Prostate gland (tissue), 2 donors: ENCODE measurements at regions not wholly inside any gene's neighbourhood (a gene's known extent, or its start where the extent isn't known, plus 50 kb on each side); places are given as distances from the start of the nearest gene placed in this dataset.

Experiments used
- DNase-seq: peaks from one replicate; pipeline ENCODE4 v3.0.0-alpha.2; 2019; ENCODE audit warnings: low spot score
- H3K27ac ChIP-seq, 2 donors: fragments of 200-600 bp; sonication (generic); 2 replicates each; pipeline ENCODE4 v1.5.1; 2017 to 2019
- H3K27me3 ChIP-seq: fragments of 200-600 bp; sonication (generic); replicated peaks from 2 replicates; pipeline ENCODE4 v1.5.1; 2019; ENCODE audit not compliant: insufficient read depth
- H3K36me3 ChIP-seq, 2 donors: fragments of 200-600 bp; sonication (generic); 1 replicate in 1 of 2; 2 replicates in 1 of 2; pipeline versions ENCODE4 v1.5.1 to v1.8.1; 2017 to 2019
- H3K4me1 ChIP-seq: fragments of 200-600 bp; sonication (generic); replicated peaks from 2 replicates; pipeline ENCODE4 v1.5.1; 2019
- H3K4me3 ChIP-seq, 2 donors: fragments of 200-600 bp; sonication (generic); 2 replicates each; pipeline ENCODE4 v1.5.1; 2017 to 2019
- H3K9me3 ChIP-seq: fragments of 200-600 bp; sonication (generic); 2 replicates; pipeline ENCODE4 v1.5.1; 2017
- CTCF ChIP-seq, 4 experiments: fragments of 200-600 bp in 2 of 4; fragments of 450-650 bp in 2 of 4; sonication (generic) in 2 of 4; IDR thresholded peaks; 1 replicate in 3 of 4; 2 replicates in 1 of 4; pipeline ENCODE4 v1.5.1; 2016 to 2019; ENCODE audit warnings: antibody characterized with exemption in 4 of 4, mild to moderate bottlenecking in 2 of 4, moderate library complexity in 2 of 4
- POLR2A ChIP-seq: fragments of 450-650 bp; IDR thresholded peaks from one replicate; pipeline ENCODE4 v1.6.1; 2016; ENCODE audit warnings: antibody characterized with exemption, mild to moderate bottlenecking
- POLR2AphosphoS5 ChIP-seq: sonication (generic); formaldehyde crosslinking; IDR thresholded peaks from one replicate; pipeline ENCODE4 v1.6.1; 2017; ENCODE audit warnings: antibody characterized with exemption
- WGBS: methylation state at CpG from one replicate; pipeline ENCODE4 v1.1.5; 2018; 5-methylcytosine and 5-hydroxymethylcytosine counted together
- intact Hi-C: fragments of 100-400 bp; cut with DNase I; formaldehyde crosslinking; loops from one replicate; pipeline ENCODE4 v1.14.2; 2022

GRCh38 chr4:96681218-96681617 is 841.3 kb downstream of the PDHA2 start:
- no peaks in the 10 kb centered on the region for H3K27me3 ChIP-seq
- TF ChIP-seq POLR2A: no peak
- TF ChIP-seq POLR2AphosphoS5: no peak
- no peak for TF ChIP-seq CTCF (IDR thresholded peaks at IDR 0.05)
- no peak for DNase-seq
- H3K36me3 ChIP-seq: no peaks in the 10 kb centered on the region
- intact Hi-C loops: no loop called here
- no peak overlapping the region for H3K4me3 ChIP-seq
- no peaks in the 10 kb centered on the region for H3K9me3 ChIP-seq
- no peaks in the 10 kb centered on the region for H3K4me1 ChIP-seq
- H3K27ac ChIP-seq: no peak overlapping the region

DNA sequence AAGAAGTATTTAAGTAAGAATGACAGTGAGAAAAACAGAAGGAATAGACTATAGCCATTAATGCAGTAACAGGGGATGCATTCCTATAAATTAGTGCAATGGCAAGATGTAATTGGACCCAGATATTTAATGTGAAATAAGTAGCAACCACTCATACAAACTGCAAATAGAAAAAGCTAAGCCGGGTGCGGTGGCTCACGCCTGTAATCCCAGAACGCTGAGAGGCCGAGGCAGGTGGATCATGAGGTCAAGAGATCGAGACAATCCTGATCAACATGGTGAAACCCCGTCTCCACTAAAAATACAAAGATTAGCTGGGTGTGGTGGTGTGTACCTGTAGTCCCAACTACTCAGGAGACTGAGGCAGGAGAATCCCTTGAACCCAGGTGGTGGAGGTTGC is 845.8 kb downstream of the PDHA2 start:
- Histone ChIP-seq H3K4me3 (no peak overlapping the region), H3K9me3 (no peaks in the 10 kb centered on the region), H3K36me3 (no peaks in the 10 kb centered on the region), H3K27me3 (no peaks in the 10 kb centered on the region), H3K4me1 (no peaks in the 10 kb centered on the region), H3K27ac (no peak overlapping the region)
- 96% methylated on average over 7 of the region's 7 CpGs for WGBS
- no peak for TF ChIP-seq POLR2AphosphoS5
- no peak for TF ChIP-seq CTCF (IDR thresholded peaks at IDR 0.05)
- no peak for TF ChIP-seq POLR2A
- DNase-seq: no peak
- intact Hi-C loops: no loop called here

GRCh38 chr4:96691521-96691920 is 851.6 kb downstream of the PDHA2 start:
- DNase-seq: no peak
- H3K9me3 ChIP-seq: no peaks in the 10 kb centered on the region
- no peaks in the 10 kb centered on the region for H3K4me1 ChIP-seq
- intact Hi-C loops: no loop called here
- no peaks in the 10 kb centered on the region for H3K36me3 ChIP-seq
- 84% methylated on average over 5 of the region's 5 CpGs for WGBS
- no peak overlapping the region for H3K27ac ChIP-seq
- H3K4me3 ChIP-seq: no peak overlapping the region
- no peaks in the 10 kb centered on the region for H3K27me3 ChIP-seq
- TF ChIP-seq CTCF (IDR thresholded peaks at IDR 0.05) (no peak), POLR2A (no peak), POLR2AphosphoS5 (no peak)

GRCh38 chr4:96698831-96699230 is 858.9 kb downstream of the PDHA2 start:
- no peak overlapping the region for H3K27ac ChIP-seq
- DNase-seq: no peak
- TF ChIP-seq POLR2AphosphoS5 (no peak), POLR2A (no peak), CTCF (IDR thresholded peaks at IDR 0.05) (no peak)
- intact Hi-C loops: no loop called here
- H3K4me3 ChIP-seq: no peak overlapping the region
- no peaks in the 10 kb centered on the region for H3K27me3 ChIP-seq
- H3K4me1 ChIP-seq: no peaks in the 10 kb centered on the region
- no peaks in the 10 kb centered on the region for H3K9me3 ChIP-seq
- H3K36me3 ChIP-seq: no peaks in the 10 kb centered on the region
- 66% methylated on average over 2 of the region's 2 CpGs for WGBS

- no peak for TF ChIP-seq CTCF (IDR thresholded peaks at IDR 0.05)
- no peak for TF ChIP-seq POLR2A
- no peak for TF ChIP-seq POLR2AphosphoS5
- Histone ChIP-seq H3K36me3 (no peaks in the 10 kb centered on the region), H3K9me3 (no peaks in the 10 kb centered on the region), H3K27me3 (no peaks in the 10 kb centered on the region), H3K4me3 (no peak overlapping the region), H3K4me1 (no peaks in the 10 kb centered on the region), H3K27ac (no peak overlapping the region)
- intact Hi-C loops: no loop called here
- no peak for DNase-seq
- WGBS: 58% methylated on average over 2 of the region's 2 CpGs
Measured at GRCh38 chr4:96703265-96703664, 863.4 kb downstream of the PDHA2 start.
